Ishikawa (cell line): ENCODE measurements at regions not wholly inside any gene's neighbourhood (a gene's known extent, or its start where the extent isn't known, plus 50 kb on each side); places are given as distances from the start of the nearest gene placed in this dataset.

Source experiments
- CEBPB ChIP-seq: IDR thresholded peaks from 2 replicates; pipeline ENCODE4 v1.6.1; 2012
- CREB1 ChIP-seq: IDR thresholded peaks from 2 replicates; pipeline ENCODE4 v1.6.1; 2012; ENCODE audit warnings: low read depth
- EGR1 ChIP-seq: IDR thresholded peaks from 2 replicates; pipeline ENCODE4 v1.6.1; 2012
- EP300 ChIP-seq: IDR thresholded peaks from 2 replicates; pipeline ENCODE4 v1.6.1; 2012; ENCODE audit warnings: borderline replicate concordance
- FOXM1 ChIP-seq: IDR thresholded peaks from 2 replicates; pipeline ENCODE4 v1.6.1; 2012; ENCODE audit warnings: low read depth, borderline replicate concordance
- MAX ChIP-seq: IDR thresholded peaks from 2 replicates; pipeline ENCODE4 v1.6.1; 2012
- NFIC ChIP-seq: IDR thresholded peaks from 2 replicates; pipeline ENCODE4 v1.6.1; 2012
- RAD21 ChIP-seq: IDR thresholded peaks from 2 replicates; pipeline ENCODE4 v1.6.1; 2012; ENCODE audit warnings: low read depth
- REST ChIP-seq: IDR thresholded peaks from 2 replicates; pipeline ENCODE4 v1.6.1; 2012; ENCODE audit warnings: low read depth, mild to moderate bottlenecking
- TAF1 ChIP-seq: IDR thresholded peaks from 2 replicates; pipeline ENCODE4 v1.6.1; 2012; ENCODE audit warnings: low read depth, mild to moderate bottlenecking
- TCF12 ChIP-seq: IDR thresholded peaks from 2 replicates; pipeline ENCODE4 v1.6.1; 2012; ENCODE audit warnings: low read depth
- TEAD4 ChIP-seq: IDR thresholded peaks from 2 replicates; pipeline ENCODE4 v1.6.1; 2012
- USF1 ChIP-seq: IDR thresholded peaks from 2 replicates; pipeline ENCODE4 v1.6.1; 2012
- YY1 ChIP-seq: IDR thresholded peaks from 2 replicates; pipeline ENCODE4 v1.6.1; 2012; ENCODE audit warnings: low read depth
- ZBTB7A ChIP-seq: IDR thresholded peaks from 2 replicates; pipeline ENCODE4 v1.6.1; 2012; ENCODE audit warnings: low read depth

GRCh38 chr18:28390022-28390421, 213.1 kb upstream of the CDH2 start:
- TF ChIP-seq TCF12 (no peak), TAF1 (no peak), FOXM1 (no peak), CEBPB (no peak), REST (no peak), EGR1 (no peak), USF1 (no peak), CREB1 (no peak), MAX (no peak), NFIC (no peak), ZBTB7A (no peak), EP300 (no peak), YY1 (no peak), TEAD4 (no peak), RAD21 (no peak)

GRCh38 chr18:28382215-28382879, 205.4 kb upstream of the CDH2 start:
- TF ChIP-seq CREB1, result no peak

- TF ChIP-seq REST (no peak), EP300 (no peak), USF1 (no peak), TEAD4 (no peak), MAX (no peak), YY1 (no peak), NFIC (no peak), RAD21 (no peak), ZBTB7A (no peak), FOXM1 (no peak), TCF12 (no peak)
These were observed 195.3 kb upstream of the CDH2 start for GRCh38 chr18:28372186-28372585.

- TF ChIP-seq REST (no peak), YY1 (no peak), ZBTB7A (no peak), TAF1 (no peak), TCF12 (no peak), TEAD4 (no peak), EGR1 (no peak), CREB1 (no peak), CEBPB (no peak), USF1 (no peak), FOXM1 (no peak), NFIC (no peak), EP300 (no peak), MAX (no peak), RAD21 (no peak)
These were observed 189.7 kb upstream of the CDH2 start for GRCh38 chr18:28366676-28367075.
